Right lobe of liver (tissue), 6 donors: ENCODE measurements at regions not wholly inside any gene's neighbourhood (a gene's known extent, or its start where the extent isn't known, plus 50 kb on each side); places are given as distances from the start of the nearest gene placed in this dataset.

ENCODE experiments used
- ATAC-seq, 4 donors: fragments of 200-7000 bp; cut with Tn5 transposase; one replicate each; pipeline ENCODE4 v1.9.1; 2020; ENCODE audit warnings: mild to moderate bottlenecking in 4 of 4, moderate library complexity in 4 of 4
- DNase-seq, 3 donors: peaks; one replicate each; pipeline ENCODE4 v3.0.0-alpha.2; 2020
- H3K27ac ChIP-seq, 3 donors: fragments of 200-600 bp; one replicate each; pipeline ENCODE4 v1.8.0; 2022
- H3K27me3 ChIP-seq, 2 donors: fragments of 200-600 bp; one replicate each; pipeline ENCODE4 v1.8.0; 2022
- H3K36me3 ChIP-seq, 4 donors: fragments of 200-600 bp; sonication (generic) in 1 of 4; one replicate each; pipeline versions ENCODE4 v1.5.1 to v1.8.0; 2017 to 2022; ENCODE audit warnings: control low read depth in 1 of 4
- H3K4me1 ChIP-seq, 4 donors: fragments of 200-600 bp; sonication (generic) in 1 of 4; one replicate each; pipeline versions ENCODE4 v1.5.1 to v1.8.0; 2017 to 2022; ENCODE audit warnings: control low read depth in 1 of 4
- H3K4me3 ChIP-seq, 3 donors: fragments of 200-600 bp; one replicate each; pipeline ENCODE4 v1.8.0; 2022
- H3K9me3 ChIP-seq, 4 donors: fragments of 200-600 bp; sonication (generic) in 1 of 4; one replicate each; pipeline versions ENCODE4 v1.5.1 to v1.8.0; 2017 to 2022; ENCODE audit warnings: control low read depth in 1 of 4
- POLR2A ChIP-seq: fragments of 450-650 bp; IDR thresholded peaks from one replicate; pipeline ENCODE4 v1.6.1; 2017; ENCODE audit warnings: antibody characterized with exemption, mild to moderate bottlenecking
- WGBS: methylation state at CpG from one replicate; pipeline ENCODE4 v1.1.6; 2018; ENCODE audit warnings: low coverage, low lambda C conversion rate; ENCODE audit not compliant: insufficient coverage; ENCODE audit errors: missing lambda C conversion rate; 5-methylcytosine and 5-hydroxymethylcytosine counted together
- intact Hi-C, 2 donors: fragments of 100-400 bp; cut with DNase I; formaldehyde crosslinking; loops; one replicate each; pipeline versions ENCODE4 v1.11.2 to v1.14.1; 2022
- TF ChIP-seq, protein P1 (sequence below), 4 donors: fragments of 200-600 bp in 3 of 4; fragments of 450-650 bp in 1 of 4; IDR thresholded peaks; one replicate each; pipeline versions ENCODE4 v1.5.1 to v1.8.0; 2016 to 2022; ENCODE audit warnings: antibody characterized with exemption in 4 of 4, mild to moderate bottlenecking in 2 of 4
- donor health status: DM: no; HTN: yes; CAD: no.
- donor health status: DM: no; HTN: no; CAD: no.
- donor health status: DM: no; HTN: no; CAD: no.
- donor health status: DM: no; HTN: yes; CAD: no.
- donor health status: DM: no; HTN: yes; CAD: no.

DNA sequence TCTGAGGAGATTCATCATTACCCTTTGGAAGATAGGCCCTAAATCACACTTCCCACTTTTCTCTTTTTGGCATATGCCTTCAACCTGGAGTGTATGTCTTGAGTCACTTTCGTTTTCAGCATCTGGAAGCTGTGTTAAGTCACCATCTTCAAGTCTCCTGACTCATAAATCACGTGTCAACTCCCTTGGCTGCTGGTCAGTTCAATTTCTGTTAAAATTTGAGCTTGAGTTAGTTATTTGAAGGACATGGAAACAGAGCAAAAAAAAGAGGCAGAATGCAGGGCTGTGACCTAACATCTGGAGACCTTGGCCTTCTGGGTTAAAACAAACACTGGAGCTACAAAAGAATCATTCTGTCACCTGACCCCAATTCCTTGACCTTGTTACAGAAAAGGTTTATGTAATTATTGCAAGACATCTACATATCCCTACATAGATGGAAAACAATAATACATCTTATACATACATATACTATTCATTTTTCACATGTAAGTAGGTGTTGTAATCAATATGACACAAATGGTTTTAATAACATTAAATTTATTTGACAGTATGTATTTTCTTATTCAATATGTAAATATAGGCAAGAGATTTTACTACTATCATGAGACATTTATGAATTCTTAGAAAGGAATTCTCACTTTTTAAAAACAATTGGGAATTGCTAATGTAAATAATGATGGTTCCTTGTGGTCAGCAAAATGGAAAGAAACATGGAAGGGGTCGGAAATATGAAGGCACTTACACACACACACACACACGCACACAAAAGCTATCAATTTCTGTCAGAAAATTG, 169.7 kb upstream of the PHYHIPL start:
- Histone ChIP-seq H3K4me3 (no peak overlapping the region), H3K36me3 (no peaks in the 10 kb centered on the region), H3K9me3 (no peaks in the 10 kb centered on the region), H3K27ac (peak overlapping the region in 2 of 3 donors; percentile 81 to 88), H3K27me3 (no peaks in the 10 kb centered on the region), H3K4me1 (peaks cover 0 to 55% (median 19%) of the 10 kb centered on the region in 4 donors)
- no peak for DNase-seq
- ATAC-seq: peak in 3 of 4 donors; percentile 7 to 43 (median 20)
- TF ChIP-seq, protein P1, sequence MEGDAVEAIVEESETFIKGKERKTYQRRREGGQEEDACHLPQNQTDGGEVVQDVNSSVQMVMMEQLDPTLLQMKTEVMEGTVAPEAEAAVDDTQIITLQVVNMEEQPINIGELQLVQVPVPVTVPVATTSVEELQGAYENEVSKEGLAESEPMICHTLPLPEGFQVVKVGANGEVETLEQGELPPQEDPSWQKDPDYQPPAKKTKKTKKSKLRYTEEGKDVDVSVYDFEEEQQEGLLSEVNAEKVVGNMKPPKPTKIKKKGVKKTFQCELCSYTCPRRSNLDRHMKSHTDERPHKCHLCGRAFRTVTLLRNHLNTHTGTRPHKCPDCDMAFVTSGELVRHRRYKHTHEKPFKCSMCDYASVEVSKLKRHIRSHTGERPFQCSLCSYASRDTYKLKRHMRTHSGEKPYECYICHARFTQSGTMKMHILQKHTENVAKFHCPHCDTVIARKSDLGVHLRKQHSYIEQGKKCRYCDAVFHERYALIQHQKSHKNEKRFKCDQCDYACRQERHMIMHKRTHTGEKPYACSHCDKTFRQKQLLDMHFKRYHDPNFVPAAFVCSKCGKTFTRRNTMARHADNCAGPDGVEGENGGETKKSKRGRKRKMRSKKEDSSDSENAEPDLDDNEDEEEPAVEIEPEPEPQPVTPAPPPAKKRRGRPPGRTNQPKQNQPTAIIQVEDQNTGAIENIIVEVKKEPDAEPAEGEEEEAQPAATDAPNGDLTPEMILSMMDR (IDR thresholded peaks at IDR 0.05): no peak
- TF ChIP-seq POLR2A: no peak
- intact Hi-C loops: no loop called here
- 14% methylated on average over 4 of the region's 4 CpGs for WGBS

DNA sequence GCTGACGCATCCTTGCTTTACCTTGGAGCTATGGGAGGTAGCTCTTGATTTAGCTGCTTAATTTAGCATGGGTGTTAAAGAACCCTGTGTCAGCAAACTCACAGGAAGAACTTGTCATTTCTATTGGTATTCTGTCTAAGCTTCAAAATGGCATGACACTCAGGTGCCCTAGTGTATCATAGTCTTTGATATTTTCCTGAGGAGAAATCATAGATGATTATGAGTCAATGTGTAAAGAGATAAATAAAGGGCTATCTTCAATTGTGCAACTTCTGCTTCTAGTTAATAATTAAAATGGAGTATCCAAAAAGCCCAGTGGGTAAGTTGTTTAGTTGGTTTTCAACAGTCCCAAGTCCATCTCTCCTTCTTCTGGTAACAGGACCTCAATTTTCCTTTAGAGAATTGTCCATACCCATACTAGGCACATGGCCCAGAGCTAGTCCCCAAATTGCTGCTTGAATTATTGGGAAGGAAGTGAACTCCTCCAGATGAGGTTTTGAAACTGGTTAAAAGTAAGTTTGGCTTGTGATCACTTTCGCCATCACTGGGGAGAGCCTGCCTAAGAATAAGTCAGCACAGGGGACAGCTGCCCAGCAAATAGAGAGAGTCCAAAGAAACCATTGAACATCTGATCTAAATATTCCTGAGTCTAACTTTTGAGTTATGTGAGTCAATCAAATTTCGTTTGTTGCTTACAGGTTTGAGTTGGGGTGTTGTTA, 169.0 kb upstream of the PHYHIPL start:
- WGBS: 25% methylated on average over 3 of the region's 3 CpGs
- DNase-seq: no peak
- intact Hi-C loops: no loop called here
- peak; percentile 80 to 91 (median 84) for ATAC-seq
- Histone ChIP-seq H3K27me3 (no peaks in the 10 kb centered on the region), H3K4me1 (peaks cover 0 to 51% (median 19%) of the 10 kb centered on the region in 4 donors), H3K4me3 (peak overlapping the region in 1 of 3 donors; percentile 4), H3K27ac (peak overlapping the region; percentile 66 to 88 (median 81)), H3K36me3 (no peaks in the 10 kb centered on the region), H3K9me3 (no peaks in the 10 kb centered on the region)
- TF ChIP-seq, protein P1 (IDR thresholded peaks at IDR 0.05): no peak
- TF ChIP-seq POLR2A: no peak

- H3K9me3 ChIP-seq: no peaks in the 10 kb centered on the region
- H3K4me1 ChIP-seq: peaks cover 0 to 50% (median 19%) of the 10 kb centered on the region in 4 donors
- intact Hi-C loops: no loop called here
- H3K4me3 ChIP-seq: no peak overlapping the region
- H3K36me3 ChIP-seq: no peaks in the 10 kb centered on the region
- DNase-seq: no peak
- ATAC-seq: peak; percentile 21 to 61 (median 43)
- H3K27me3 ChIP-seq: no peaks in the 10 kb centered on the region
- TF ChIP-seq POLR2A: no peak
- TF ChIP-seq, protein P1 (IDR thresholded peaks at IDR 0.05): no peak
- H3K27ac ChIP-seq: peak overlapping the region; percentile 66 to 88 (median 81)
- 14% methylated on average over 1 of the region's 1 CpG for WGBS
These were observed 168.0 kb upstream of the PHYHIPL start for GRCh38 chr10:59008452-59008851.

GRCh38 chr10:59011972-59012632, 164.3 kb upstream of the PHYHIPL start:
- ATAC-seq (no peak), DNase-seq (no peak)
- Histone ChIP-seq H3K36me3 (no peaks in the 10 kb centered on the region), H3K27ac (no peak overlapping the region), H3K4me1 (peaks cover 0 to 17% (median 7%) of the 10 kb centered on the region in 4 donors), H3K27me3 (no peaks in the 10 kb centered on the region), H3K9me3 (no peaks in the 10 kb centered on the region), H3K4me3 (no peak overlapping the region)
- intact Hi-C loops: no loop called here
- TF ChIP-seq POLR2A: no peak
- TF ChIP-seq, protein P1 (IDR thresholded peaks at IDR 0.05): no peak
- WGBS: 69% methylated on average over 7 of the region's 7 CpGs
